GM18867 (cell line): ENCODE measurements at regions not wholly inside any gene's neighbourhood (a gene's known extent, or its start where the extent isn't known, plus 50 kb on each side); places are given as distances from the start of the nearest gene placed in this dataset.
"Not testable (repeated sequence)": the region's sequence is repeated elsewhere in the genome, so short reads cannot be mapped to it uniquely, and the experiment has no call there.

Experiments
- ATAC-seq: cut with Tn5 transposase; IDR thresholded peaks from one replicate; pipeline ENCODE4 v1.9.1; 2021; ENCODE audit warnings: mild to moderate bottlenecking, moderate library complexity; ENCODE audit not compliant: unreplicated experiment

- ATAC-seq, result no peak
Measured at GRCh38 chr10:8825611-8826010, 771.1 kb downstream of the GATA3 start.

GRCh38 chr10:8829592-8829991 lies 775.1 kb downstream of the GATA3 start:
- ATAC-seq, result no peak

DNA sequence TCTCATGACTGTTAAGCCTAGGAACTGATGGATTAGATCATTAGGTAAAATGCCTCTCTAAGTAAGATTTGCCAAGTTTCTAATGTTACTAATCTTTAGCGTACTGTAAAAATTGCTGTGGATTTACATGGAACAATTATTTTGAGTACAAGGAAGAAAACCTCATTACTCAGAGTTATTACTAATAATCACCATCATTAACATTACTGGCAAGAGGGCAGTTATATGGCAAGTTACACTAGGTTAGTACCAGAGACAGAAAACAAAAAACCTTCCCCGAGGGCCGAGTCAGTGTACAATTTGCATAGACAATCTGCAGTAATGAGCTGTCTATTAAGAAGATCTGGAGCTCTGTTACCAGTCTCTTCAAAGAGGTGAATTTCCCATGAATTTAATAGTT lies 775.6 kb downstream of the GATA3 start:
- no peak for ATAC-seq

DNA sequence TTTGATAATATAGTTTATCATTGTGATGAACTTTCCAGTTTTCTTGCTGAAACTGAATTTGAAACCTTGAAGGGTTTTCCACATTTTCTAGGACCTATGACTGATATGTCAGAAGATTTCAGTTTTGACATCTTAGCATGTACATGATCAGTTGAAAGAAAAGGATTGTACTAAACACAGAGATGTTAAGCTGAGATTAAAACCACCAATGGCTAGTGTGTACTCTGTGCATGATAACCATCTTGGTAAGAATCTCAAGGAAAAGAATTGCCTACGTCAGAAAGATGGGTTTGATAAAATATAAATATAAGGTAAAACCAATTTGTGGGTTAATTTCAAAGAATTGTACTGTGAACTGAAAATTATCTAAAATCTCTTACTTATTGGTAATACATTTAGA lies 776.4 kb downstream of the GATA3 start:
- no peak for ATAC-seq

GRCh38 chr10:8835453-8836167 lies 781.1 kb downstream of the GATA3 start:
- no peak for ATAC-seq

DNA sequence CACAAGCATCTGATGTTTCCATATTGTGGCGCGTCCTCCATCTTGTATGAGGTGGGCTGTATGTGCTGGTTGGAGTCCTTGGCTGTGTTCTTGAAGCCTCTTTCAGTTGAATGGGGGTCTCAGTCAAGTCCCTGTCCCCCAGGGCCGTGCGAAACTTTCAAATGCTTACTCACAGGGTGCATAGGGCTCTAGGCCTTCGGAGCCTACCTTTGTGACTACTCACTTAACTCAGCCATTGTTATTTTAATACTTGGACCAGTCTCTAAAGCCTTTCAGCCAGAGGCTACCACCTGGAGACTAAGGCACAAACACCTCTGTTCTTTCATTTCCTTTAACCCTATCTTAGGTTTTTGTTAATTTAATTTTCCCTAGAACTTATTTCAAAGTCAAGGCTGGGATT lies 785.9 kb downstream of the GATA3 start:
- no peak for ATAC-seq

GRCh38 chr10:8844141-8844540 lies 789.7 kb downstream of the GATA3 start:
- ATAC-seq, result no peak

DNA sequence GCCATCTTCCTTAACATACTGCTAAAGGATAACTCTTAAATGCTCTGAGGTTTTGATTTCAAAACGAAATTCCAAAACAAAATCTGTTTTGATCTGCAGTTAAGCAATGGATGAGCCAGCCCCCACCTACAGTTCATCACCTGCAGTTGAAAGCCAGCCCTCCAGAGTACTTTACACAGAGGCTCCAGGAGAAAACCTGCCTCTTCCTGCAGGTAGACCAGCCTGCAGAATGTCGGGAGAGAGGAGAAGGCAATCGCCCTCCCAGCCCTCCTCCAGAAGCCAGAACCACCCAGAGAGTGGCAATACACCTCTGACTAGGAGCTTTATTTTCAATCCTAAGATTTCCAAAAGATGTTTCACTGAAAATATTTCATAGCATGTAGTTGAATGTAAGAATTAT lies 798.1 kb downstream of the GATA3 start:
- no peak for ATAC-seq

DNA sequence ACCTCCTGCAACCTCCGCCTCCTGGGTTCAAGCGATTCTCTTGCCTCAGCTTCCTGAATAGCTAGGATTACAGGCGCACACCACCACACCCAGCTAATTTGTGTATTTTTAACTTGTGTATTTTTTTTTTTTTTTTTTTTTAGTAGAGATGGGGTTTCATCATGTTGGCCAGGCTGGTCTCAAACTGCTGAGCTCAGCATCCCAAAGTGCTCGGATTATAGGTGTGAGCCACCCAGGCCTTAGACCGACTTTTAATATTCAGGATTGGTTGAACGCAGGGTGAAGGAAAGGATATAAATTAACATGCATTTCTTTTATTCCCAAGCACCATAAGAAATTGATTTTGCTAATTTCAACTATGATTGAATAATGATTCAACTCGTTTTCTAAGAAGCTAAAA lies 798.6 kb downstream of the GATA3 start:
- no peak for ATAC-seq

DNA sequence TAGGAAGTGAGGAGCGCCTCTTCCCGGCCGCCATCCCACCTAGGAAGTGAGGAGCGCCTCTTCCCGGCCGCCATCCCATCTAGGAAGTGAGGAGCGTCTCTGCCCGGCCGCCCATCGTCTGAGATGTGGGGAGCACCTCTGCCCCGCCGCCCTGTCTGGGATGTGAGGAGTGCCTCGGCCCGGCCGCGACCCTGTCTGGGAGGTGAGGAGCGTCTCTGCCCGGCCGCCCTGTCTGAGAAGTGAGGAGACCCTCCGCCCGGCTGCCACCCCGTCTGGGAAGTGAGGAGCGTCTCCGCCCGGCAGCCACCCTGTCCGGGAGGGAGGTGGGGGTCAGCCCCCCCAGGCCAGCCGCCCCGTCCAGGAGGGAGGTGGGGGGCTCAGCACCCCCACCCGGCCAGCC lies 814.4 kb downstream of the GATA3 start:
- not testable (repeated sequence) for ATAC-seq

DNA sequence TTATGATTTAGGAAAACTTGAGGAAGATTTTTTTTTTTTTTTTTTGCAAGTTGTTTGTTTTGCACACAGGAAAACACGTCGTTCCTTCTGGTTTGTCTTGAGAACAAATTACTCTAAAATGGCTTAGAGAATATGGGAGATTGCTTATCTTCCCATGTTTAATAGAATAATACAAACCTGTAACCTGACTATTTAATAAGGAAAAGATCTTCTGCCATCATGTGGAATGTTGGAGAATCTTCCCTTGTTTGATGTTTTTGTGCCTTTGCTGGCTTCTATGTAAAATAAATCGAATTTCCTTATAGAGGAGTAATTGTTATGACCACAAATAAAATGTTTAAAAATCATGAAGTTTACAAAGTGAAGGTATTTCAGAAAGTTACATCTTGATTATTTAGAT lies 818.8 kb downstream of the GATA3 start:
- no peak for ATAC-seq

GRCh38 chr10:8874268-8874667 lies 819.8 kb downstream of the GATA3 start:
- no peak for ATAC-seq

- ATAC-seq, result no peak
Measured at GRCh38 chr10:8874972-8875371, 820.5 kb downstream of the GATA3 start.

GRCh38 chr10:8876171-8876570 lies 821.7 kb downstream of the GATA3 start:
- ATAC-seq, result no peak

DNA sequence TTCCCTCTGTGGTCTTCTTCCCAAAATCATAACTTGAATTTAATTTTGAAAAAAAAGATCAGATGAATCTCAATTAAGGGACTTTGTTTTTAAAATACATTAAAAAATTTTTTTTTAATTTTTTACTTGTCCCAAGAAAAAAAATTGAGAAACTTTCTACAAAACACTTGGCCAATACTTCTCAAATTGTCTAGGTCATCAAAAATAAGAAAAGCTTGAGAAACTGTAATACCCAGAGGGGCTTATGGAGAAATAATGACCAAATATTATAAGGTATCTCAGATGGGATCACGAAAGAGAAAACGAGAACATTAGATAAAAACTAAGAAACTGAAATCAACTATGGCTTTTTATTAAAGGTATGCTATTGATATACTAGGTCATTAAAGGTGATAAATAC lies 835.0 kb downstream of the GATA3 start:
- no peak for ATAC-seq

- ATAC-seq, result no peak
Measured at GRCh38 chr10:8893102-8893501, 838.6 kb downstream of the GATA3 start.

DNA sequence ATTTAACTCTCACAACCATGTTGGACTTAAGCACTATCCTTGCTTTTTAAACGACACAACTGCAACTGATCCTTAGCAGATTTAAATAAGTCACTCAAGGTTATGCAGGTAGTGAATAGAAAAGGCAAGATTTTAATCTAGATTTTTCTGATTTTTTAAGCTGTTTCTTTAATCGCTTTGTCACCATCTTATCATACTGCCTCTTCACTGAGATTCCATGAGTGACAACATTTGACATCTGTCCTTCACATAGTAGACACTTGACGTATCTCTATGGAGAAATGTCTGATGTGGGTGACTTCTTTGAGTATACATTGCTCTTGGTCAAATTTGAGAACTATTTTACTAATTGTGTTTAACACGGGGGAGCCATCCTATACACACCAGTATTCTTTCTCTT lies 839.7 kb downstream of the GATA3 start:
- ATAC-seq, result no peak

GRCh38 chr10:8897769-8898168 lies 843.3 kb downstream of the GATA3 start:
- no peak for ATAC-seq

GRCh38 chr10:8898745-8899330 lies 844.4 kb downstream of the GATA3 start:
- no peak for ATAC-seq

- no peak for ATAC-seq
Measured at GRCh38 chr10:8902926-8903325, 848.4 kb downstream of the GATA3 start.

GRCh38 chr10:8908013-8908412 lies 853.5 kb downstream of the GATA3 start:
- no peak for ATAC-seq

- ATAC-seq, result no peak
Measured at GRCh38 chr10:8910314-8910713, 855.8 kb downstream of the GATA3 start.

GRCh38 chr10:8911032-8911431 lies 856.5 kb downstream of the GATA3 start:
- no peak for ATAC-seq
